VCaP (cell line): ENCODE measurements at regions not wholly inside any gene's neighbourhood (a gene's known extent, or its start where the extent isn't known, plus 50 kb on each side); places are given as distances from the start of the nearest gene placed in this dataset.

Experiments
- H3K27ac ChIP-seq: fragments of 450-650 bp; 2 replicates; pipeline ENCODE4 v1.5.1; 2017
- CTCF ChIP-seq: fragments of 450-650 bp; conservative IDR thresholded peaks from 2 replicates; pipeline ENCODE4 v1.5.1; 2017; ENCODE audit warnings: mild to moderate bottlenecking, moderate library complexity

- H3K27ac ChIP-seq = no peak overlapping the region
- TF ChIP-seq CTCF = no peak
Observed at GRCh38 chr18:75923169-75923568, 495.7 kb upstream of the SMIM21 start.

- TF ChIP-seq CTCF = no peak
Observed at GRCh38 chr18:75916624-75916982, 489.1 kb upstream of the SMIM21 start.

DNA sequence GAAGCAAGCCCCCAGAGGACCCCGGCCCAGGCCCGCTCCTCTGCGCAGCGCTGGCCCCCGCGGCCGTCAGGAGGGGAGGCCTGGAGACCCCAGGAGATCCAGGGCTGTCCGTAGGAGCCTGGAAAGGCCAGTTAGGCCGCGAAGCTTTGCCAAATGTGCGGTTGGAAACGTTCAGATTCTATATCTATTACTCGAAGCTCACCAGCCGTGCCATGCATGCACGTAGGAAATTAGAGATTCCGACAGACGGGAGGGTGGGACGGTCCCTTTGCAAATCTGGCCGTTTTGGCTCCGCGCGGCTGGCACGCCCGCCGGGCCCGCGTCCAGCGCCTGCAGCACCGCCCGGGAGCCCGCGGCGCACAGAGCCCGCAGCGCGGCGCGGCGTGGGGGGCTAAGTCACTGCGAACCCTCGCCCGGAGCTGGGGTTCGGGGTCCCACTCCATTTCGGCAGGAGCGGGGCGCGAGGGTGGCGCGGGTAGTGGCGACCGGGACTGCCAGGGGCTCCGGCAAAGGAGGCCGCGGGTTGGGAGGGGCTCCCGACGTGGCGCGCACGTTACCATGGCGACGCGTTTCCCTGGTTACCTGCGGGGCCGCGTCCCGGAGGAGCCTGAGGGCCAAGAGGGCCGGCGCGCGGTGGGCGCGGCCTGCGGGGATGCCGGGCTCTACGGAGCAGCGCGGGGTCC lies 488.6 kb upstream of the SMIM21 start:
- TF ChIP-seq CTCF = no peak
- no peak overlapping the region for H3K27ac ChIP-seq

More at GRCh38 chr18:75916624-75916982, 489.1 kb upstream of the SMIM21 start:
- H3K27ac ChIP-seq = no peak overlapping the region

DNA sequence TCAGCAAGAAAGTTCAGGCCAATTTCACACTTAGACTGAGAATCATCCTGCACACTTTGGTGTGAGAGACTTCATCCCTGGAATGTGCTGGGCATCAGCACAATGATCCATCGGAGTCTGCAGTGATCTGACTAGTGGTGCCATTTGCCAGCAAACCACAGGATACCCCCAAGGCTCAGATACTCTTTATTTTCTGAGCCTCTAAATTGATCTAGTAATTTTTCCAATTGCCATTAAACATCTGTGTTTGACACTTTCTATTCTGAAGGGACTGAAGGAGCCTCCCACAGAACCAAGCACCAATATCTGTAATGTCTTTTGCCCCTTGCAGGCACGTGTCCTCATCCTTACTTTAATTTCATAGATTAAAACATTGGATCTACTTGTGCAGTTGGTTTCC lies 485.3 kb upstream of the SMIM21 start:
- no peak overlapping the region for H3K27ac ChIP-seq
- no peak for TF ChIP-seq CTCF

- no peak for TF ChIP-seq CTCF
- H3K27ac ChIP-seq = no peak overlapping the region
Observed at GRCh38 chr18:75904416-75904815, 476.9 kb upstream of the SMIM21 start.

- TF ChIP-seq CTCF = no peak
- no peak overlapping the region for H3K27ac ChIP-seq
Observed at GRCh38 chr18:75898651-75899050, 471.1 kb upstream of the SMIM21 start.

DNA sequence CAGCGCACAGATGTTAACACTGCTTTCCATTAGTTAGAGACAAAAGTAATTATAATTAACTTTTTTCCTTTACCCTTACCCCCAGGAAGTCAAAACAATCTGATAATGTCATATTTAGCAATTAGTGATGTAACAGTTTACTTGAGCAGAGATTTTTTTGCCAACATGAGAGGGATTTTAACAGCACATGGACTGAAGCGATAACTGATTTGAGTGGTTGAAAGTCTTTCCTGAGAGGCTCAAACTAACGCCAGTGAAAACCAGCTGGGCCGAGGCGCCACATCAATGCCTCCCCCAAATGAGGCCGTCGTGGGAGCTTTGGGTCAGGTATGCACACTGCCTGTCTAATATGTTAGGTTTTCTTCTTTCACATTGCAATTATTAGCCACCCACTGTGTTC lies 469.9 kb upstream of the SMIM21 start:
- no peak overlapping the region for H3K27ac ChIP-seq
- TF ChIP-seq CTCF = no peak
